GM12878 (cell line): ENCODE measurements at regions not wholly inside any gene's neighbourhood (a gene's known extent, or its start where the extent isn't known, plus 50 kb on each side); places are given as distances from the start of the nearest gene placed in this dataset.
"Not testable (repeated sequence)": the region's sequence is repeated elsewhere in the genome, so short reads cannot be mapped to it uniquely, and the experiment has no call there.

Source experiments
- ATF3 ChIP-seq: IDR thresholded peaks from 2 replicates; pipeline ENCODE4 v1.6.1; 2011; ENCODE audit warnings: low read depth, mild to moderate bottlenecking, low read length, moderate library complexity, borderline replicate concordance; ENCODE audit errors: extremely low read depth
- FOS ChIP-seq: IDR thresholded peaks from 3 replicates; pipeline ENCODE4 v1.6.1; 2011; ENCODE audit warnings: borderline replicate concordance; ENCODE audit not compliant: insufficient read length; ENCODE audit errors: extremely low read depth
- HDAC6 ChIP-seq: fragments of 200-600 bp; sonication (generic); IDR thresholded peaks from one replicate; pipeline ENCODE4 v1.8.0; 2017; ENCODE audit warnings: antibody characterized with exemption; ENCODE audit not compliant: unreplicated experiment
- IRF4 ChIP-seq: IDR thresholded peaks from 2 replicates; pipeline ENCODE4 v1.6.1; 2011; ENCODE audit warnings: low read depth, low read length
- MYC ChIP-seq: IDR thresholded peaks from 2 replicates; pipeline ENCODE4 v1.6.1; 2011; ENCODE audit warnings: mild to moderate bottlenecking, low read length, moderate library complexity, inconsistent platforms; ENCODE audit not compliant: insufficient read depth, insufficient replicate concordance, insufficient read length, severe bottlenecking
- NR2F1 ChIP-seq: fragments of 450-650 bp; conservative IDR thresholded peaks from 2 replicates; pipeline ENCODE4 v1.6.1; 2017; ENCODE audit warnings: mild to moderate bottlenecking
- POLR2AphosphoS5 ChIP-seq: IDR thresholded peaks from 2 replicates; pipeline ENCODE4 v1.6.1; 2011; ENCODE audit warnings: mild to moderate bottlenecking, low read length, inconsistent platforms
- RFX5 ChIP-seq: IDR thresholded peaks from 2 replicates; pipeline ENCODE4 v1.6.1; 2011; ENCODE audit warnings: low read depth, low read length, improper control_type of control experiment
- ZNF274 ChIP-seq: IDR thresholded peaks from one replicate; pipeline ENCODE4 v1.8.0; 2011; ENCODE audit not compliant: insufficient read length, insufficient read depth
- TF ChIP-seq, protein P1 (sequence below), 3 experiments: IDR thresholded peaks in 2 of 3; conservative IDR thresholded peaks in 1 of 3; 2 replicates each; pipeline ENCODE4 v1.5.1; 2011; ENCODE audit warnings: low read depth in 3 of 3, low read length in 3 of 3, mild to moderate bottlenecking in 3 of 3, control low read depth in 2 of 3, moderate library complexity in 2 of 3, inconsistent platforms in 1 of 3, mixed read lengths in 1 of 3; ENCODE audit not compliant: control insufficient read depth in 2 of 3, insufficient read depth in 1 of 3; ENCODE audit errors: extremely low read depth in 1 of 3
- TF ChIP-seq, protein P2 (sequence below): IDR thresholded peaks from 2 replicates; pipeline ENCODE4 v1.6.1; 2011; ENCODE audit warnings: low read depth, low read length, improper control_type of control experiment, borderline replicate concordance

- not testable (repeated sequence) for TF ChIP-seq POLR2AphosphoS5, ZNF274, HDAC6, FOS, MYC, IRF4, RFX5, ATF3, NR2F1
- TF ChIP-seq, protein P1, sequence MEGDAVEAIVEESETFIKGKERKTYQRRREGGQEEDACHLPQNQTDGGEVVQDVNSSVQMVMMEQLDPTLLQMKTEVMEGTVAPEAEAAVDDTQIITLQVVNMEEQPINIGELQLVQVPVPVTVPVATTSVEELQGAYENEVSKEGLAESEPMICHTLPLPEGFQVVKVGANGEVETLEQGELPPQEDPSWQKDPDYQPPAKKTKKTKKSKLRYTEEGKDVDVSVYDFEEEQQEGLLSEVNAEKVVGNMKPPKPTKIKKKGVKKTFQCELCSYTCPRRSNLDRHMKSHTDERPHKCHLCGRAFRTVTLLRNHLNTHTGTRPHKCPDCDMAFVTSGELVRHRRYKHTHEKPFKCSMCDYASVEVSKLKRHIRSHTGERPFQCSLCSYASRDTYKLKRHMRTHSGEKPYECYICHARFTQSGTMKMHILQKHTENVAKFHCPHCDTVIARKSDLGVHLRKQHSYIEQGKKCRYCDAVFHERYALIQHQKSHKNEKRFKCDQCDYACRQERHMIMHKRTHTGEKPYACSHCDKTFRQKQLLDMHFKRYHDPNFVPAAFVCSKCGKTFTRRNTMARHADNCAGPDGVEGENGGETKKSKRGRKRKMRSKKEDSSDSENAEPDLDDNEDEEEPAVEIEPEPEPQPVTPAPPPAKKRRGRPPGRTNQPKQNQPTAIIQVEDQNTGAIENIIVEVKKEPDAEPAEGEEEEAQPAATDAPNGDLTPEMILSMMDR (IDR thresholded peaks at IDR 0.05 in 2 of 3, conservative IDR thresholded peaks at IDR 0.05 in 1 of 3; ENCODE audit: control insufficient read depth in 2 of 3, extremely low read depth in 1 of 3, insufficient read depth in 1 of 3, low read depth in 3 of 3, low read length in 3 of 3) = not testable (repeated sequence)
- TF ChIP-seq, protein P2, sequence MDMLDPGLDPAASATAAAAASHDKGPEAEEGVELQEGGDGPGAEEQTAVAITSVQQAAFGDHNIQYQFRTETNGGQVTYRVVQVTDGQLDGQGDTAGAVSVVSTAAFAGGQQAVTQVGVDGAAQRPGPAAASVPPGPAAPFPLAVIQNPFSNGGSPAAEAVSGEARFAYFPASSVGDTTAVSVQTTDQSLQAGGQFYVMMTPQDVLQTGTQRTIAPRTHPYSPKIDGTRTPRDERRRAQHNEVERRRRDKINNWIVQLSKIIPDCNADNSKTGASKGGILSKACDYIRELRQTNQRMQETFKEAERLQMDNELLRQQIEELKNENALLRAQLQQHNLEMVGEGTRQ = not testable (repeated sequence)
These were observed 832.9 kb downstream of the CENPC start for GRCh38 chr4:66712301-66712921.
